ENCODE measurements at regions not wholly inside any gene's neighbourhood (a gene's known extent, or its start where the extent isn't known, plus 50 kb on each side); places are given as distances from the start of the nearest gene placed in this dataset.

GRCh38 chr13:81577601-81578195, 1236.8 kb upstream of the SPRY2 start:
- no peak overlapping the region for H3K9ac ChIP-seq
- no peaks in the 10 kb centered on the region for H3K36me3 ChIP-seq (ENCODE audit: control insufficient read depth, insufficient read depth, low read length)
- no peak for TF ChIP-seq CTCF (IDR thresholded peaks at IDR 0.05)
- H3K27me3 ChIP-seq (ENCODE audit: control insufficient read depth, insufficient read depth, low read length): no peaks in the 10 kb centered on the region
- no peaks in the 10 kb centered on the region for H3K9me3 ChIP-seq (ENCODE audit: control insufficient read depth, low read length)
- H3K4me2 ChIP-seq (ENCODE audit: low read length): no peak overlapping the region
- H2AFZ ChIP-seq: no peak overlapping the region
- H3K27ac ChIP-seq: no peak overlapping the region
- H3K79me2 ChIP-seq: no peaks in the 10 kb centered on the region
- H3K4me1 ChIP-seq: no peaks in the 10 kb centered on the region
- H3K4me3 ChIP-seq (ENCODE audit: low read depth, low read length): no peak overlapping the region

GRCh38 chr13:81568824-81569223, 1227.9 kb upstream of the SPRY2 start:
- Histone ChIP-seq H2AFZ (no peak overlapping the region), H3K4me3 (ENCODE audit: low read depth, low read length) (no peak overlapping the region), H3K4me1 (no peaks in the 10 kb centered on the region), H3K27ac (no peak overlapping the region), H3K27me3 (ENCODE audit: control insufficient read depth, insufficient read depth, low read length) (no peaks in the 10 kb centered on the region), H3K9ac (no peak overlapping the region), H3K9me3 (ENCODE audit: control insufficient read depth, low read length) (no peaks in the 10 kb centered on the region), H3K79me2 (no peaks in the 10 kb centered on the region), H3K36me3 (ENCODE audit: control insufficient read depth, insufficient read depth, low read length) (no peaks in the 10 kb centered on the region), H3K4me2 (ENCODE audit: low read length) (no peak overlapping the region)
- TF ChIP-seq CTCF (IDR thresholded peaks at IDR 0.05): no peak

GRCh38 chr13:81565849-81566248, 1224.9 kb upstream of the SPRY2 start:
- no peaks in the 10 kb centered on the region for H3K36me3 ChIP-seq (ENCODE audit: control insufficient read depth, insufficient read depth, low read length)
- no peak overlapping the region for H3K4me3 ChIP-seq (ENCODE audit: low read depth, low read length)
- no peaks in the 10 kb centered on the region for H3K4me1 ChIP-seq
- no peak overlapping the region for H3K9ac ChIP-seq
- no peak overlapping the region for H2AFZ ChIP-seq
- no peaks in the 10 kb centered on the region for H3K27me3 ChIP-seq (ENCODE audit: control insufficient read depth, insufficient read depth, low read length)
- no peak overlapping the region for H3K4me2 ChIP-seq (ENCODE audit: low read length)
- H3K27ac ChIP-seq: no peak overlapping the region
- no peak for TF ChIP-seq CTCF (IDR thresholded peaks at IDR 0.05)
- H3K9me3 ChIP-seq (ENCODE audit: control insufficient read depth, low read length): no peaks in the 10 kb centered on the region
- H3K79me2 ChIP-seq: no peaks in the 10 kb centered on the region

- no peak overlapping the region for H3K4me2 ChIP-seq (ENCODE audit: low read length)
- H3K9ac ChIP-seq: no peak overlapping the region
- H3K27me3 ChIP-seq (ENCODE audit: control insufficient read depth, insufficient read depth, low read length): no peaks in the 10 kb centered on the region
- no peaks in the 10 kb centered on the region for H3K4me1 ChIP-seq
- no peaks in the 10 kb centered on the region for H3K79me2 ChIP-seq
- no peaks in the 10 kb centered on the region for H3K36me3 ChIP-seq (ENCODE audit: control insufficient read depth, insufficient read depth, low read length)
- TF ChIP-seq CTCF (IDR thresholded peaks at IDR 0.05): no peak
- H3K27ac ChIP-seq: no peak overlapping the region
- no peak overlapping the region for H3K4me3 ChIP-seq (ENCODE audit: low read depth, low read length)
- no peak overlapping the region for H2AFZ ChIP-seq
- H3K9me3 ChIP-seq (ENCODE audit: control insufficient read depth, low read length): no peaks in the 10 kb centered on the region
These were observed 1222.2 kb upstream of the SPRY2 start for GRCh38 chr13:81563091-81563490.

GRCh38 chr13:81562598-81562997, 1221.7 kb upstream of the SPRY2 start:
- no peaks in the 10 kb centered on the region for H3K79me2 ChIP-seq
- H3K4me1 ChIP-seq: no peaks in the 10 kb centered on the region
- H3K4me2 ChIP-seq (ENCODE audit: low read length): no peak overlapping the region
- TF ChIP-seq CTCF (IDR thresholded peaks at IDR 0.05): no peak
- no peaks in the 10 kb centered on the region for H3K9me3 ChIP-seq (ENCODE audit: control insufficient read depth, low read length)
- H3K27me3 ChIP-seq (ENCODE audit: control insufficient read depth, insufficient read depth, low read length): no peaks in the 10 kb centered on the region
- no peak overlapping the region for H3K4me3 ChIP-seq (ENCODE audit: low read depth, low read length)
- no peak overlapping the region for H3K9ac ChIP-seq
- no peak overlapping the region for H2AFZ ChIP-seq
- H3K27ac ChIP-seq: no peak overlapping the region
- H3K36me3 ChIP-seq (ENCODE audit: control insufficient read depth, insufficient read depth, low read length): no peaks in the 10 kb centered on the region
